Astrocyte of the cerebellum (primary cell): ENCODE measurements at regions not wholly inside any gene's neighbourhood (a gene's known extent, or its start where the extent isn't known, plus 50 kb on each side); places are given as distances from the start of the nearest gene placed in this dataset.

ENCODE experiments used
- DNase-seq: peaks from one replicate; pipeline ENCODE4 v3.0.0-alpha.2; 2011; ENCODE audit warnings: low read depth
- H3K4me3 ChIP-seq: 2 replicates; pipeline ENCODE4 v1.5.1; 2011; ENCODE audit warnings: mild to moderate bottlenecking, low read depth, low read length, moderate library complexity
- CTCF ChIP-seq: IDR thresholded peaks from 2 replicates; pipeline ENCODE4 v1.5.1; 2012; ENCODE audit warnings: low read length, low read depth, moderate library complexity, mild to moderate bottlenecking; ENCODE audit errors: missing control alignments
- in situ Hi-C: cut with HindIII; loops from 2 replicates; pipeline ENCODE4 v1.10.0; 2017; ENCODE audit warnings: low sequenced_read_pairs

- no peak overlapping the region for H3K4me3 ChIP-seq
- no peak for TF ChIP-seq CTCF
- DNase-seq, result no peak
- in situ Hi-C loops, result no loop called here
Observed at GRCh38 chr21:15162921-15163320, 98.1 kb upstream of the NRIP1 start.

- TF ChIP-seq CTCF, result no peak
- no peak for DNase-seq
- in situ Hi-C loops, result no loop called here
- H3K4me3 ChIP-seq, result no peak overlapping the region
Observed at GRCh38 chr21:15164273-15164672, 99.5 kb upstream of the NRIP1 start.

- DNase-seq, result no peak
- TF ChIP-seq CTCF, result no peak
- in situ Hi-C loops, result no loop called here
- H3K4me3 ChIP-seq, result no peak overlapping the region
Observed at GRCh38 chr21:15164678-15165303, 100.0 kb upstream of the NRIP1 start.

GRCh38 chr21:15170614-15171013, 105.8 kb upstream of the NRIP1 start:
- no peak for TF ChIP-seq CTCF
- in situ Hi-C loops, result no loop called here
- H3K4me3 ChIP-seq, result no peak overlapping the region
- no peak for DNase-seq

DNA sequence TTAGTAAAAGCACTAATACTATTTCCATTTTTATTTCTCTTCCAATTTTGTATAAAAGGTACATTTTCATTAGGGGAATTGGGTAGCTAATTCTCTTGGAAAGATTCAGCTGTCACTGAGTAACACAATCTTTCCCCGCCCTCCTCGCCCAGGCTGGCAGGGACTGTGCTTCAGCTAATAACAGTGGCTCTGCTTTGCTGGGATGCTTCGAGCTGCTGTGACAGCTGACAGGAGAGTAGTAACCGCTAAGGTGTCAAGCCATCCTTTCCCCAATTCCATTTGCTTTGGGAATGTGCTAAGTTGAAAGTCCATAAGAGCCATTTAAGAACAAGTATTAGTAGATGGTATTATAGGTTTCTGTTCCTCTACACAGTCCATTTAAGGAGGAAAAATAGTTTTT, 106.7 kb upstream of the NRIP1 start:
- H3K4me3 ChIP-seq, result no peak overlapping the region
- in situ Hi-C loops, result no loop called here
- DNase-seq, result no peak
- TF ChIP-seq CTCF, result no peak

GRCh38 chr21:15172963-15173362, 108.2 kb upstream of the NRIP1 start:
- in situ Hi-C loops, result no loop called here
- no peak for TF ChIP-seq CTCF
- no peak overlapping the region for H3K4me3 ChIP-seq
- DNase-seq, result no peak
